Limb (tissue), 2 donors: ENCODE measurements at regions not wholly inside any gene's neighbourhood (a gene's known extent, or its start where the extent isn't known, plus 50 kb on each side); places are given as distances from the start of the nearest gene placed in this dataset.

Experiments
- DNase-seq, 2 donors: peaks; one replicate each; pipeline ENCODE4 v3.0.0-alpha.2; 2016; ENCODE audit errors: extremely low spot score in 2 of 2

DNA sequence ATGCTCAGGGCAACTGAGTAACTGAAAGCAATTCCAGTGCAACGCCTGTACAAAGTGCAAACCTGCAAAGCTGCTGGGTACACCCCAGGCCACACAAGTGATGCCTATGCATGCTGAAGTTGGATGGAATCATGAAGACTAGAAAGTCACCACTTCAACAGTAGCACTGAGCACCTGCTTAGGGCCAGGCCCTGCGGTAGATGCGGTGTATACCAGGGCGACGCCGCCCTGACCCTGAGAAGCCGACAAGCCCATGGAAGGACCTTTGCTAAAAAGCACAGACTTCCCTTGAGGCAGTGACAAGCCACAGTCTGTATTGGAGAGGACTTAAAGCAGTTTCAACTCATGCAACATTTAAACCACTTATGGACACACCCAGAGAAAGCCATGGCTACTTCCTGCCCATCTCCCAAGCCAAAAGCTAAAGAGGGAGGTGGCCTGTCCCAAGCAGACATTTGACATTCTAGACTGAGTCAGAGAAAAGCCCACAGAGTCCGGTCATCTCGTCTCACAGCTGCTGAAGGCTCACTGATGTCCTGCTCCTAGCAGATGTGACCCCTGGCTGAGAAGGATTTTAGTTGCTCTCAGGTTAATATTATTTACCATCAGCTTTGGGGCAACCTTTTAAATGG lies 843.9 kb upstream of the TMEM132C start:
- no peak for DNase-seq

DNA sequence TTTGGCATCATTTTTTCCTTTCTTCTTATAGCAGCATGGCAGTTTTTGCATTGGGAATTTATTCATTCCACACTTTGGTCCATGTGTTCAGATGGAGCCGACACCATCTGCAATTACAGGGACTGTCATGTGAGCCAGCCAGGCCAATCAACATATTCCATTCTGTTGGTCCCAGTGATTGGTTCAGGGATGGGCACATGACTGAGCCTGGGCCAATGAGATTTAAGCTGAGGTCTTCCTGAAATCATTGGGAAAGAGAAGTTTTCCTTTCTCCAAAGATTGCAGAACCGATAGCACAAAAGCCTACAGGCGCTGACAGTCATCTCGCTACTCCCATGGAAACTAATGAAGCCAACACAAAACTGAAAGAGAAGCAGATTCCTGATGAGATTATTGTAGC lies 841.5 kb upstream of the TMEM132C start:
- no peak for DNase-seq

DNA sequence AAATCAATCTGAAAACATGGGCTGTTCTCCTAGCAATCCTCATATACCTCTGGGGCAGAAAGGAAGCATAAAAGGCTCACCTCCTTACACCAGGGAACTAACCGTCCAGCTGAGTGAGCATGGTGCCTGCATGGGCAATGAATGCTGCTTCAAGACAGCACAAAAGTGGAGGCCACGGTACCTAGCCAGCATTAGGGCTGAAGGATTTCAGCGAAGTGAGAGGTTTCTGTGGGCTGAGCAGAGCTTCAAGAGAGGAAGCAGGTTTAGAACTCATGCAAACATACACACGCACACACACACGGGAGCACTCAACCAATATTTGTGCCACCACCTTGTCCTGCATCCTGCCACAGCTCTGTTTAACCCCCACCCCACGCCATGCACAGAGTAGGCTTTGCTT lies 838.5 kb upstream of the TMEM132C start:
- DNase-seq: no peak

DNA sequence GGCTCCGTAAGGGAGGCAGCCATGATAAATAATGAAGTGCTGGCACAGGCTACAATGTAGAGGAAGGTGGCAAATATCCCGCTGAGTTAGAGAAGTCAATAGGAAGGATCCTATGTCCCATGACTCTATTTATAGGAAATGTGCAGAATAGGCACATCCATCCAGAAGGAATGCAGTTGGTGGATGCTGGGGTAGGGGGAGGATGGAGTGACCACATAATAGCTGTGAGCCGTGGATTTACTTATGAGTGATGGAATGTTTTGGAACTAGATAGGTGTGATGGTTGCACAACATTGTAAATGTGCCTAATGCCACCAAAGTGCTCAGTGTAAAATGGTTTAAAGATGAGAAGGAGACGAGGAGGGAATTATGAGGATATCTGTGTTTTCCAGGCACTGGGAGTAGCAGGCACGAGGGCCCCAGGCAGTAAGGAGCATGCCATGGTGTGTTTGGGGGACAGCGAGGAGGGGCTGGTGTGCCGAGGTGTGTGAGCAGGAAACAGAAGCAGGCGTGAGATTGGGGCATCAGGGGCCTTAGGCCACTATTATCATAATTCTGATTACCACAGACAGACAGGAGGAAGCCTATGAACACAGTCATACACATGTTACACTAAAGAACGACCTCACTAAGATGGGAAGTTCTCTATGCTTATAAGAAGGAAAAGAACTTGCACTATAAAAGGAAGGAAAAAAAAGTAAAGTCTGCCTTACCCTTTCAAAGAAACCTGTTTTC lies 837.3 kb upstream of the TMEM132C start:
- no peak for DNase-seq

DNA sequence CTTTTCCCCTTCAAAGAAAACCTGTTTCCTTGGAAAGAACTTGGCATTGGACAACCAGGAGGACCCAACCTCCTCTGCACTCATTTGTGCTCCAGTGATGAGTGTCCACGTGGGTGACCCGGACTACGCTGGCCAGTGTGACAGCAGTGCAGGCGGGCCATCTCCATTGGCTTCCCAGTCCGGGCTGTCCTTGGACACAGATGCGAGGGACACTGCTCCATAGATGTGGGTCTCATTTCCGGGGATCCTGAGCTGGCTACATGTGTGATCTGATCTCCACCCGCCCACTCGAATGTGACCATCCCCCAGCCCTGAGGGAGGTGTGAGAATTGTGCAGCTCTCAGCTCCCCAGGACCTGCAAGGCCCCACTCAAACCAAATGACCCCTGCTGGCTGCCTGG lies 836.6 kb upstream of the TMEM132C start:
- no peak for DNase-seq

DNA sequence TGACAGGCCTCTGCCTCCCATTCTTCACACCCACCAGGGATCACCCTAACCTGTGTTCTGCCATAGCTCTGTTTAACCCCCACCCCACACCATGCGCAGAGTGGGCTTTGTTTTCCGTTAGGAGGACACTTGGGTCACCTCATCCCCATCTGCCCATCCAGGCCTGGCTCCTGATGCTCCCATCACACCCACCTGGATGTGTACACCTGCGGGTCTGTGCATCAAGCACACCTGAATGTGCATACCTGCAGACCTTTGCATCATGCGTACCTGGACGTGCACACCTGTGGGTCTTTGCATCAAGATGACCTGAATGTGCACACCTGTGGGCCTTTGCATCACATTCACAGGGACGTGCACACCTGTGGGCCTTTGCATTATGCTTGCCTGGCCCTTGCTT lies 835.8 kb upstream of the TMEM132C start:
- no peak for DNase-seq

DNA sequence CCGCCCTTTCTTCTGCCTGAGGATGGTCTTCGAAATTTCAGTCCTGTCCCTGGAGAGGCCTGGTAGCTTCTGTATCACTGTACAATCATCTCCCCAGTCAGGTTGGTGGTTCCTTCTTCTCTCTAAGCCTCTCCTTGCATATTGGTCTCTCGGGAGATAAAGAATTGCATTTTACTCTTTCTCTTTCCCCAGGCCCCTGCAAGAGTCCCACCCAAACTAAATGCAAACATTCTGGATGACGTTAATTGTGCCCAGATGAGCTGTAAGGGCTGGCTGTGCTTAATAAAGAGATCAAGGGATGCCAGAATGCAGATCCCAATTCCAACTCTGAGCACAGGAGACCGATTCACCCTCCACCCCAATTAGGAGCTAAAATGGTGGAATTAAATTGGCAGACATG lies 835.4 kb upstream of the TMEM132C start:
- DNase-seq: no peak

DNA sequence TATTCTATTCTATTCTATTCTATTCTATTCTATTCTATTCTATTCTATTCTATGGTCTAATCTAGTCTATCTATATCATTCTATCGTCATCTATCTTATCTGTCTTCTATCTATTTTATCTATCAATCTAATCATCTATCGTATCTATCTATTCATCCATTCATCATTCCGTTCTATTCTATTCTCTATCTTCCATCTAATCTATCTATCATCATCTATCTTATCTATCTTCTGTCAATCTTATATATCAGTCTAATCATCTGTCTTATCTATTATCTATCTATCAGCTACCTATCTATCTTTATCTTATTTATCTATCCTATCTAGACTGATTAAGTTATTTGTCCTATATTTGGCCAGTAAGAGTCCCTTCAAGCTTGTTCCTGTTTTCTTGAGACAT lies 831.5 kb upstream of the TMEM132C start:
- DNase-seq: no peak

DNA sequence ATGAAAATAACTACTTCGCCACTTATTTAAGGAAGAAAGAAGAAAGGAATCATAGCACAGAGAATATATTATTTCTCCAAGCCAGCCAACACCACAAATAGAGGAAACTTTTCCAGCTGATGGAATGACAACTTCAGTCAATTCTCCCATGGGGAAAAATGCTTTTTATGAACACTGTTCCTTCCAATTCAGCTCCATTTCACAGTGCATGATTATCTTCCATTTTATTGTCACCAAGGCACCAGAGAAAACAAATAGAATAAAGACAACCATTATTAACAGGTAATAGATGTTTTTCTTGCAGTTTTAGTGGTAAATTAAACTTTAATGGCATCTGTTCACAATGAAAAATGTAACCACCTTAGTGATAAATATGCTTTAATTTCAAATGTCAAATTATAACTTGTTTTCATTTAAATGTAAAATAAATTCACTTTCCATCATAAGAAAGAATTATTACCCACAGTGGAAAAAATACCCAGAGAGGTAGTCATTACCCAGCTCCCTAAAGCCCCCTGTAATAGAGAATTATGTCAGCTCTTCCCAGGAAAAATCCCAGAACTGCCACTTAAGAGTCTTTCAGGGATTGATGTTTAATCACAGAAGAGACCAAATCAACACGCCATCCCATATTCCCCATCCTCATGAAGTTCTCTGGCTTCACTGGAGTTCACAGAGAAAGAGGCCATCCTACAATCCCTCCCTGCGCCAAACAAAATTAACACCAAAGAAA lies 828.3 kb upstream of the TMEM132C start:
- DNase-seq: no peak

DNA sequence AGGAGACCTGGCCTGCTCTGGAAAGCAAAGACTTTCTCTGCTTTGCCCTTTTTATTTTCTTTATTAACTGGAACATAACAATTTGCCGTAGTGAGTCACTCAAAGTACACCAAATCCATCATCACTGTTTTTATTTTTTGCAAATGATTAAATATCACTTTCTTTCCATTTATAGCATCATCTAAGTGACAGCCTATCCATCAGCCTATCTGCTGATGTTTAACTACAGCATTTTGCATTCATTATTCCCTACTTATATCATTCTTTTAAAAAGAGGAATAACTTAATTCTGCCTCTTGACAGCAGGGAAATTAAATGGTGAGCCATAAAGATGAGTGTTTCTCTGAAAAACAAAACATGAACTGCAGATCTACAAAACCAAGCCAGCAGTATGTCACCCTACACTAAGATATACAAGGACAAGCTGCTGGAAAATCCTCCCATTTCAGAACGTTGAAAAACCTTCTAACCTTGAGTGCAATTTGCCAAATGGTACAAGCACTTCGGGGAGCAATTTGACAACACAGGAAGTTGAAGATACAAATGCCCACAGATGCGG lies 821.3 kb upstream of the TMEM132C start:
- DNase-seq: no peak

DNA sequence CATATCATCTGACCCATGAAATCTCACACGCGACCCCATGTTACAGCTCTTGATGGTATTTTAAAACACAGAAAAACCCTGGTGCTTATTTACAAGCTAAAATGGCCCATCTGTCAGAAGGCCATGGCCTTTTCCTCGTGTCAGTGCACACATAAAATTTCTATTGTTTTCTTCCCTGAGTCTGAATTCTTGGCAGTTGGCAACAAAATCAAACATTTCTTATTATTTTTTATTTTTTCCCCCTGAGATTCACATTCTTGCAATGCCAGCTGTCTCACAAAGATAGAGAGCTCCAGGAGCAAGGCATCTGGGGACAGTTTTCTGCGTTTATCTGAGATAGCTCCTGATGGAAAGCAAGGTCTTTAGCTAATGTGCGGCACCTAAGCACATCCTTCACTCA lies 818.1 kb upstream of the TMEM132C start:
- DNase-seq: no peak

DNA sequence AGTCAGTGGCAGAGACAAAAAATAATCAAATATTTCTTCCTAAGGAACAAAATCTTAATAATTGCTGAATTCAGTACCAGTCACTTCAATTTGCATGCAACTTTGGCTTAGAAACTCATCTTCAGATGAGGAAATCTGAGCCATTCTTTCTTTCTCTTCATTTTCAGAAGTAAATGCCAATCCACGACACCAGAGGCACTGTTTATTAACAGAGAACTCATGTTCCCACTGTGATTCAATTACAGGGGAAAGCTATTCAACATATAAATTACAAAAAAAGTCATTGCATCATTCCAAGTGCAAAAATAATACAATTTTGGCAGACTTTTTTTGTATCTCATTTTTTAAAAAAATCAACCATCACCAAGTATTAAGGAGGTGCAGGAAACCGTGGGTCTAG lies 816.1 kb upstream of the TMEM132C start:
- DNase-seq: no peak

DNA sequence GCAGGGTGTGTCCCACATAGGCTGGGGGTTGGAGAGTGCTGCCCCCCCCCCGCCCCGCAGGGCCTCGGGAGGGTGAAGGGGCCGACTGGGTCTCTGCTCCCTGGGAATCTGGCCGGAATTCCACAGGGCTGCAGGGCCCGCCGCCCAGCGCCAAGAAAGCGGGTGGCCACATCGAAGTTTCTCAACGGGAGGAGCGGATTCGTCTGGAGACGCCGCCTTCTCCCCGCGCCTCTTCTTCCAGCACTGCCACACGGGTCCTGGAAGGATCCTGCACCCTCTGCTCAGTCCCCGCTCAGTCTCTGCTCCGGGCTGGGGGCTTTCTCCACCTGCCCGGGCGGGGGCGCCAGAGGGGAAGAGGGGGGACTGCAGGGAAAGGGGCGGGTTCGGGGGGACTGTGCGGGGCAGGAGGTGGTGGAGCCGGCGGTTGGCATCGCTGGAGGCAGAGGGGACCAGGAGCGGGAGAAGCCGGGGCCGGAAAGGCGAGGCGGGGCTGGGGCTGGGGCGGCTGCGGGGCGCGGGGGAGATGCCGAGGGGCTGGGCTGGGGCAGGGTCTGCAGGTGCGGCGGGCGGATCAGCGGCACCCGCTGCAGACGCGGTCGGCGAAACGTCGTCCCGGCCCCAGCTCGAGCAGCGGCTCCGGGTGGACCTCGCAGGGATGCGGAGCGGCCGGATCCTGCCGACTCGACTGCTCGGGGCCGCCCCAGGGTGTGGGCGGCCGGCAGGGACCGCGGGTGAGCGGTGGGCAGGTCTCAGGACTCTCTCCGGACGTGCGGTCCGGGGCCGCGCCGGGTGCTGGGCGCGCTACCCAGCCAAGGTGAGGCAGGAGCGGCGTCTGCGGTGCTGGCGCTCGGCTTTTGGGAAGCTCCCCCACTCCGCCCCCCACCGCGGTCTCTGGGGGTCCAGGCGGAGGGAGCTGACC lies 811.4 kb upstream of the TMEM132C start:
- no peak for DNase-seq

DNA sequence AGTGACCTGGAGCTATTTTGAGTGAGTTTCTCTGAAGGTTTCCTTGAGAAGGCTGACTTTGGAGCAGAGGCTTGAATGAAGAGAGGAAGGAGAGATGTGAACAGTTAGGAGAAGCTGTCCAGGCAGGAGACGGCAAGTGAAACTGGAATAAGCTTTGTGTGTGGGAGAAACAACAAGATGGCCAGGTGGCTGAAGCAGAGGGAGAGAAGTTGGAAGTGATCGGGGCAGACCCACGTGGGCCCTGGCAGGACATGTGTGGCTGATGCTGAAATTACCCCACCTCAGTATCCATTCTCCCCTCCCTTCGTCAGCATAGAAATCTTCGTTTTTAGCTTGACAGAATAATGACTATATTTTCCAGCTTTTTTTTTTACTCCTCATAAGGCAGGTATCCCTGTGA lies 809.2 kb upstream of the TMEM132C start:
- DNase-seq: no peak

DNA sequence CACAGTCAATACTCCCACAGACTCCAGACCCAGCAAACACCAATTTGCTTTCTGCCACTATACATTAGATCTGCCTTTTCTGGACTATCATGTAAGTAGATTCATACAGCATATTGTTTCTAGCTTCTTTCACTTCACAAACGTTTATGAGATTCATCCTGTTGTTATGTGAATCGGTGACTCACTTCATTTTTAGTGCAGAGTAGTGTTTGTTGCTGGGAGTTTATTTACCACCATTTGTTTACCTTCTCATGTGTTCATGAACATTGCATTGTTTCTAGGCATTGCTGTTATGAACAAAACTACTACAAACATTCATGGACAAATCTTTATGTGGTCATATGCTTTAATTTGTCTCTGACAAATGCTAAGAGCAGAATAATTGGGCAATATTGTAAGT lies 807.8 kb upstream of the TMEM132C start:
- DNase-seq: no peak

DNA sequence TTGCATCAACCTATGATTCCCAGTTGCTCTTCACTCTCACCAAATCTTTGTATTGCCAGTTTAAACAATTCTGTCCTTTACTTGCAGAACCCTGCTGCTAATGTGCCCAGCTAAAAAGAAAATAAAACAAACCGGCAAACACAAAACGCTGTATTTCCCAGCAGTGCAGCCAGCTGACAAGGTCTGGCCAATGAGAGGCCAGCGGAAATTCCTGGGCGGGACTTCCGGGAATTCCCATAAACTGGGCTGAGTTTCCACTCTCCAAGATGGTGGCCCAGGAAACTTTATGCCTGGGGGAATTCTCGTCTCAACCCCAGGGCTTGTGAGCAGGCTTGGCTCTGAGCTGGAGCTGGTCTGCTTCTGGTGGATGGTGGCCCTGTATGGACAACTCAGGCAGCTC lies 807.3 kb upstream of the TMEM132C start:
- DNase-seq: no peak

DNA sequence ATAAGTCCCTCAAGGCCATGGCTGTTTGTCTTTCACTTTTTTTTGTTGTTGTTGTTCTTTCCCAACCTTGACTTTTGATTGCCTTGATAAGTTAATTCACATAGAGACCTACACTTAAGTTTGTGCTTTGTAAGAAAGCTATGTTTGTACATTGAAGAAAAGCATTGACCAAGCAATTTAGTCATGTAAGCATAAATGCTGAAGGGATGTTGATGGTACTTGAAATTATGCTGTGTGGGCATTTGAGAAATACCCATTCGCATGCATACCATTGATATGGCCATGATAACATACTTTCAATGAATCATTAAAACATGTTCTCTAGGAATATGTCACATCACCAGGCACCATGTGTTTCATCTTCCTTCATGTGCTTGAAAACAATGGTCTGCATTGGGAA lies 803.7 kb upstream of the TMEM132C start:
- no peak for DNase-seq

DNA sequence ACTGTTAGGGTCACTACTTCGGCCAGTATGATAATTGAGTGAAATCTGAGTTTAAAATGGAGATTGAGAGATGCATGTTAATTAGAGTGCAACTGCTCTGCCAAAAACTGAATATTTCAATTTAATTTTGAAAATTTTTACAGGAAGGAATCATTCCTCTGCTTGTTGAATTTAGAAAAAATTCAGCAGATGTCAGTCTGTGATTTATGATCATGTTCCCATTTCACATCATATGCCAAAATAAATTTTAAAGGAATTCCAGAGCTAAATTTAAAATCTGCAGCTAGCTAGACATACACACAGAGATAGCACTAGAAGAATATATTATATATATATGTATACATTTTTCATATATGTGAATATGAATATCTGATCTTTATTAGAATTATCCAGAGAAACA lies 797.6 kb upstream of the TMEM132C start:
- DNase-seq: no peak

DNA sequence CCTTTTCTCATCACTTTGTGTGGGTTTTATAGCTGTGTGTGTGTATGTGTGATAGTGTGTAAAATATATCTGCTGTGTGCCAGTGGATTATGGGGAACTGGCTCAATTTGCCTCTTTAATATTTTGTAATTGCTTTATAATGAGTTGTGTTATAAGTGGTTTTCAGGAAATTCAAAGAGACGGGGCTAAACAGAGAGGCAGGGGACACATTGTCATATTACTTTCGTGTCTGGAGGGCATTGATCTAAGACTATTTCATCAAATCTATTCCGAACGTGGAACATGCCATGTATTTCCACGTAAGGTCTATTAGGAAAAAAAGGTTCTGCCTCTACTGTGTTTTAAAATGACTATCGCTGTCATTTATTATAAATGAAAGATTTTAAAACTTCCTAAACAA lies 793.2 kb upstream of the TMEM132C start:
- DNase-seq: no peak

DNA sequence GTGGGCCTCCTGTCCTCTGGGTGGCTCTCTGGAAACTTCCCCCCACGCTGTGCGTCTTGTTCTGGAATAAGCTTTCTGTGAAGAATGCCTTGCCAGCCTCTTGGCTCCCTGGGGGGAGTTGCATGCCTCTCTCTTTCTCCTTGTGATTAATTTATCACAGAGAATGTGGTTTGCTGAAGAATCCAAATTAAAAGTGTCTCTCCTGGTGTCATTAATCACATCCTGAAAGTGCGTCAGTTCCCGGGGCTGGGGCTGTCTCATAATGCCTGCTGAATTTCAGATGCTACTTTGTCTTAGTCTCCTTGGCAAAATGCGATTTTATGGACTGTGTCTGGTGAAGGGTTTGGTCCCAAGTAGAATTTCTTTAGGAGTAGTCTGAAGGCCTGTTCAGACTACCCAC lies 787.7 kb upstream of the TMEM132C start:
- no peak for DNase-seq

DNA sequence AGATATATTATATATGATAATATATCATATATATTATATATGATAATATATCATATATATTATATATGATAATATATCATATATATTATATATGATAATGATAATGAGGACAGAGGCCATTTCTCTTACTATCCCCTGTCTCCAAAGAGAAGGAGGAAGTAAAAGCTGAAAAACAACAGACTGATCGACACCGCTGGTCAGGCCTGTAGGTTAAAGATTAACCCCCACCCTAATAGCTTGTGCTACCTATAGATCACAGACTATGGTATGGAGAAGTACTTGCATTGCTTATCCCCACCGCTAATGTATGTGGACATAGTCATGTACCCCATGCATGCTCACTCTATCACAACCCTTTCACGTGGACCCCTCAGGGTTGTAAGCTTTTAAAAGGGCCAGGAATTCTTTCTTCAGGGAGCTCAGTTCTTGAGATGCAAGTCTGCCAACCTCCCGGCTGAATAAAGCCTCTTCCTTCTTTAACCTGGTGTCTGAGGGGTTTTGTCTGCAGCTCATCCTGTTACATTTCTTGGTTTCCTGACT lies 786.1 kb upstream of the TMEM132C start:
- DNase-seq: no peak
